ENCODE measurements at regions not wholly inside any gene's neighbourhood (a gene's known extent, or its start where the extent isn't known, plus 50 kb on each side); places are given as distances from the start of the nearest gene placed in this dataset.

DNA sequence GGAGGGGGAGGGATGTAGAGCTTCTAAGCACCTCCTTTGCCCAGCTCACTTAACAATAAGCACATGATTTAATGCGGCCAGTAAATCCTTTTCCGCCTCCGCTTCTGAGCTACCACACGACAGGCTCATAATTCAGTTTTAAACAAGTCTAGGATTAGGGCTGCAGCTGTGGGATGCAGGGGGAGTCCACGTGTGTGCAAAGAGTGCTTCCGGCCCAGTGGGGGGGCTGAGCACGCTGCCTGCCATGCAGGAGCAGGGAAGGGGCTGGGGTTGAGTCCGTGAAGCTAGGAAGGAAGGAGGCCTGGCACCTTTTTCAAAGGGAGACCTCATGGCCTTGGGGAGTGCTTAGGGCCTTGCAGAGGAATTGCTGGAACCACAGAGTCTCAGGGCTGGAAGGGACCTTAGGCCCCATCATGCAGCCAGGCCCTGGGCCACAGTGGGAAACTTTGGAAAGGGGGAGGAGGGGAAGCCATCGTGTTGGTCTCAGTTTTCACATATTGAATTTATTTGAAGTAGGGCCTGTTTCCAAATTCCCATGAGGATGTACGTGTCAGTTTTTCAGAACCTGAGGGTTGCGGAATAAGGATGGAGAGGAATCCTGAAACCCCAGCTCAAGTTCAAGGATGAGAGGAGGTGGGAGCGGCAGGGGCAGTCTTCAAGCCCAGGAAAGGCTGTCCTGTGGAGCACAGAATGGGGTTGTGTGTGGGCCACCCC lies 96.1 kb downstream of the VEGFA start:
- Histone ChIP-seq H3K27me3 (ENCODE audit: low read length) (no peaks in the 10 kb centered on the region), H3K9ac (ENCODE audit: low read length) (no peak overlapping the region), H3K4me2 (ENCODE audit: low read length) (no peak overlapping the region), H3K9me3 (ENCODE audit: low read length) (no peaks in the 10 kb centered on the region), H2AFZ (ENCODE audit: low read length) (no peak overlapping the region), H3K36me3 (ENCODE audit: low read depth, low read length) (no peaks in the 10 kb centered on the region), H3K4me1 (ENCODE audit: insufficient read depth, low read length) (no peaks in the 10 kb centered on the region), H3F3A (ENCODE audit: low read length, unreplicated experiment) (no peaks in the 10 kb centered on the region), H3K9me2 (replicated peaks; ENCODE audit: low read length) (no peaks in the 10 kb centered on the region), H3K4me3 (ENCODE audit: low read length) (no peak overlapping the region), H3K79me2 (ENCODE audit: low read length) (no peaks in the 10 kb centered on the region), H3K27ac (ENCODE audit: low read length) (no peak overlapping the region), H4K20me1 (ENCODE audit: low read length) (no peaks in the 10 kb centered on the region)
- intact Hi-C loops (cut with micrococcal nuclease) = no loop called here
- POLR2A ChIA-PET (ENCODE audit: unreplicated experiment) = no interaction called here
- CTCF ChIA-PET = no interaction called here
- DNase-seq (no peak), ATAC-seq (no peak)
- BruUV-seq (replicated peaks) = no TSS peak
- TF ChIP-seq EZH2 (IDR thresholded peaks at IDR 0.05; ENCODE audit: low read length, unreplicated experiment) (no peak), EZH2phosphoT487 (IDR thresholded peaks at IDR 0.05; ENCODE audit: borderline replicate concordance, low read length) (no peak)

DNA sequence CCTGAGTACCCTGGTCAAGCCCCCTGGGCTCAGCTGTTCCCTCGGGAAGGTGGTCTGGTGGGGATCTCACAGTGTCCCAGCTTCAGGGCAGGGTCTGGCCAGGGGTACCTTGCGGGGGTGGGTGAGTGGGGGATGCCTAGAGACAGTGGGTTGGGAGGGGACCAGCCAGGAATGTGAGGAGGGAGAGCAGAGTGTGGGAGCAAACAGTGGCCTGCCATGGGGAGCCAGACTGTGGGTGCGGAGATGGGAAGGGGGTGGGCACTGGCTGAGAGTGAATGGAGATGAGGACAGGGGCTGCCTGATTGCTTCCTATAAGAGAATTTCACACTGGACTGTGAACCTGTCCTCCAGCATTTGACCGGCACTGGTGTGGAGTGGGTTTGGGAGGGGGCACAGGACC lies 95.1 kb downstream of the VEGFA start:
- Histone ChIP-seq H3K9me2 (replicated peaks; ENCODE audit: low read length) (no peaks in the 10 kb centered on the region), H3K9ac (ENCODE audit: low read length) (no peak overlapping the region), H3K27me3 (ENCODE audit: low read length) (no peaks in the 10 kb centered on the region), H4K20me1 (ENCODE audit: low read length) (no peaks in the 10 kb centered on the region), H3K27ac (ENCODE audit: low read length) (no peak overlapping the region), H3K79me2 (ENCODE audit: low read length) (no peaks in the 10 kb centered on the region), H3K36me3 (ENCODE audit: low read depth, low read length) (no peaks in the 10 kb centered on the region), H3K9me3 (ENCODE audit: low read length) (no peaks in the 10 kb centered on the region), H3F3A (ENCODE audit: low read length, unreplicated experiment) (no peaks in the 10 kb centered on the region), H3K4me3 (ENCODE audit: low read length) (no peak overlapping the region), H2AFZ (ENCODE audit: low read length) (no peak overlapping the region), H3K4me2 (ENCODE audit: low read length) (no peak overlapping the region), H3K4me1 (ENCODE audit: insufficient read depth, low read length) (no peaks in the 10 kb centered on the region)
- no peak for TF ChIP-seq EZH2 (IDR thresholded peaks at IDR 0.05; ENCODE audit: low read length, unreplicated experiment)
- POLR2A ChIA-PET (ENCODE audit: unreplicated experiment) = no interaction called here
- intact Hi-C loops (cut with micrococcal nuclease) = no loop called here
- BruUV-seq (replicated peaks) = no TSS peak
- no peak for DNase-seq
- CTCF ChIA-PET = no interaction called here
- ATAC-seq = no peak

- no peaks in the 10 kb centered on the region for H3K9me3 ChIP-seq (ENCODE audit: low read length)
- H3K9ac ChIP-seq (ENCODE audit: low read length) = no peak overlapping the region
- BruUV-seq (replicated peaks) = no TSS peak
- TF ChIP-seq EZH2 (IDR thresholded peaks at IDR 0.05; ENCODE audit: low read length, unreplicated experiment) = no peak
- TF ChIP-seq EZH2phosphoT487 (IDR thresholded peaks at IDR 0.05; ENCODE audit: borderline replicate concordance, low read length) = no peak
- no peaks in the 10 kb centered on the region for H3K27me3 ChIP-seq (ENCODE audit: low read length)
- ChIA-PET POLR2A (ENCODE audit: unreplicated experiment) (no interaction called here), CTCF (no interaction called here)
- no peaks in the 10 kb centered on the region for H4K20me1 ChIP-seq (ENCODE audit: low read length)
- no peak overlapping the region for H3K27ac ChIP-seq (ENCODE audit: low read length)
- H3K4me2 ChIP-seq (ENCODE audit: low read length) = no peak overlapping the region
- H3K36me3 ChIP-seq (ENCODE audit: low read depth, low read length) = no peaks in the 10 kb centered on the region
- H2AFZ ChIP-seq (ENCODE audit: low read length) = no peak overlapping the region
- DNase-seq (no peak), ATAC-seq (no peak)
- H3F3A ChIP-seq (ENCODE audit: low read length, unreplicated experiment) = no peaks in the 10 kb centered on the region
- intact Hi-C loops (cut with micrococcal nuclease) = no loop called here
- no peaks in the 10 kb centered on the region for H3K4me1 ChIP-seq (ENCODE audit: insufficient read depth, low read length)
- no peaks in the 10 kb centered on the region for H3K79me2 ChIP-seq (ENCODE audit: low read length)
- no peak overlapping the region for H3K4me3 ChIP-seq (ENCODE audit: low read length)
- H3K9me2 ChIP-seq (replicated peaks; ENCODE audit: low read length) = no peaks in the 10 kb centered on the region
Observed at GRCh38 chr6:43862925-43863324, 92.9 kb downstream of the VEGFA start.

- CTCF ChIA-PET = no interaction called here
- BruUV-seq (replicated peaks) = no TSS peak
- POLR2A ChIA-PET (ENCODE audit: unreplicated experiment) = no interaction called here
- no peak overlapping the region for H3K4me2 ChIP-seq (ENCODE audit: low read length)
- TF ChIP-seq EZH2phosphoT487 (IDR thresholded peaks at IDR 0.05; ENCODE audit: borderline replicate concordance, low read length) (no peak), EZH2 (IDR thresholded peaks at IDR 0.05; ENCODE audit: low read length, unreplicated experiment) (no peak)
- TF ChIP-seq, protein P1, sequence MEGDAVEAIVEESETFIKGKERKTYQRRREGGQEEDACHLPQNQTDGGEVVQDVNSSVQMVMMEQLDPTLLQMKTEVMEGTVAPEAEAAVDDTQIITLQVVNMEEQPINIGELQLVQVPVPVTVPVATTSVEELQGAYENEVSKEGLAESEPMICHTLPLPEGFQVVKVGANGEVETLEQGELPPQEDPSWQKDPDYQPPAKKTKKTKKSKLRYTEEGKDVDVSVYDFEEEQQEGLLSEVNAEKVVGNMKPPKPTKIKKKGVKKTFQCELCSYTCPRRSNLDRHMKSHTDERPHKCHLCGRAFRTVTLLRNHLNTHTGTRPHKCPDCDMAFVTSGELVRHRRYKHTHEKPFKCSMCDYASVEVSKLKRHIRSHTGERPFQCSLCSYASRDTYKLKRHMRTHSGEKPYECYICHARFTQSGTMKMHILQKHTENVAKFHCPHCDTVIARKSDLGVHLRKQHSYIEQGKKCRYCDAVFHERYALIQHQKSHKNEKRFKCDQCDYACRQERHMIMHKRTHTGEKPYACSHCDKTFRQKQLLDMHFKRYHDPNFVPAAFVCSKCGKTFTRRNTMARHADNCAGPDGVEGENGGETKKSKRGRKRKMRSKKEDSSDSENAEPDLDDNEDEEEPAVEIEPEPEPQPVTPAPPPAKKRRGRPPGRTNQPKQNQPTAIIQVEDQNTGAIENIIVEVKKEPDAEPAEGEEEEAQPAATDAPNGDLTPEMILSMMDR (conservative IDR thresholded peaks at IDR 0.05; ENCODE audit: low read depth, low read length) = no peak
- no peaks in the 10 kb centered on the region for H3K9me3 ChIP-seq (ENCODE audit: low read length)
- no peaks in the 10 kb centered on the region for H3F3A ChIP-seq (ENCODE audit: low read length, unreplicated experiment)
- no peaks in the 10 kb centered on the region for H3K27me3 ChIP-seq (ENCODE audit: low read length)
- H3K27ac ChIP-seq (ENCODE audit: low read length) = no peak overlapping the region
- H3K79me2 ChIP-seq (ENCODE audit: low read length) = no peaks in the 10 kb centered on the region
- H3K4me1 ChIP-seq (ENCODE audit: insufficient read depth, low read length) = no peaks in the 10 kb centered on the region
- ATAC-seq (no peak), DNase-seq (no peak)
- no peak overlapping the region for H2AFZ ChIP-seq (ENCODE audit: low read length)
- H4K20me1 ChIP-seq (ENCODE audit: low read length) = no peaks in the 10 kb centered on the region
- no peak overlapping the region for H3K9ac ChIP-seq (ENCODE audit: low read length)
- intact Hi-C loops (cut with micrococcal nuclease) = no loop called here
- no peaks in the 10 kb centered on the region for H3K9me2 ChIP-seq (replicated peaks; ENCODE audit: low read length)
- no peaks in the 10 kb centered on the region for H3K36me3 ChIP-seq (ENCODE audit: low read depth, low read length)
- no peak overlapping the region for H3K4me3 ChIP-seq (ENCODE audit: low read length)
Observed at GRCh38 chr6:43861212-43861894, 91.3 kb downstream of the VEGFA start.
